Heart left ventricle (tissue), 13 donors: ENCODE measurements at regions not wholly inside any gene's neighbourhood (a gene's known extent, or its start where the extent isn't known, plus 50 kb on each side); places are given as distances from the start of the nearest gene placed in this dataset.

Source experiments
- POLR2A ChIP-seq, 2 donors: fragments of 450-650 bp; IDR thresholded peaks; one replicate each; pipeline ENCODE4 v1.6.1; 2017; ENCODE audit warnings: antibody characterized with exemption in 2 of 2, mild to moderate bottlenecking in 2 of 2, moderate library complexity in 2 of 2
- TF ChIP-seq, protein P1 (sequence below), 12 donors: fragments of 200-600 bp; sonication (generic) in 4 of 12; IDR thresholded peaks; one replicate each; pipeline versions ENCODE4 v1.5.0 to v1.8.0; 2018 to 2022; ENCODE audit warnings: antibody characterized with exemption in 12 of 12, mild to moderate bottlenecking in 5 of 12
- donor health status: ischemic (EF 13 %, LVEDD 7.1; RV severe dilation, severe dysfunction).
- donor health status: DM: no; HTN: yes; CAD: no.
- donor health status: DM: no; HTN: no; CAD: no.
- donor health status: ischemic (EF 25% LVEDD 6.9; RV normal size, moderate dysfunction).
- donor health status: ischemic (EF 25% LVEDD 5.7; RV mildly dilated, moderate dysfunction).
- donor health status: ischemic (EF 35%, LVEDD 5.7; RV mildly dilated, moderate dysfunction).
- donor health status: nonischemic (EF 11% LVEDD 7.7; RV severe dilation, severe dysfunction).
- donor health status: DM: yes; HTN: yes; CAD: no.
- donor health status: PGD.
- donor health status: ischemic (EF 29% LVEDD 5.4; RV normal size, mild dysfunction).
- donor health status: nonischemic (EF 23%, LVEDD 6.1; RV moderate dilation, normal function).

DNA sequence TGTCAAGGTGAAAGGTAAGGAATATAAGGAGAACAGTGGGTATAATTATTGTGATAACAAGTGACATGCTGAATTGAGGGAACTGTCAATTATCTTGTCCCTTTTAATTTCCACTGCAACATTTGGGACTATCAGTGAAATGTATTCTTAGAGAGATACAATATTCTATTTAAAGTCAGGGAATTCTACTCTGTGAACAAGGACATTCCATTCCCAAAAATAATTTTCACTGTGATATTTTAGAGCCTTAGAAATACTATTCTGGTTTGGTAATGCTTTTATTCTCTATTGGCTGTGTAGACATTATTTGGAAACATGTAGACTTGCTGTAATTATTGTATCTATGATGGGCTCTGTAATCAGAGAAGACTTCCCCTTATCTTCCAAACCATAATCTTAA is 248.0 kb upstream of the PCSK5 start:
- TF ChIP-seq, protein P1, sequence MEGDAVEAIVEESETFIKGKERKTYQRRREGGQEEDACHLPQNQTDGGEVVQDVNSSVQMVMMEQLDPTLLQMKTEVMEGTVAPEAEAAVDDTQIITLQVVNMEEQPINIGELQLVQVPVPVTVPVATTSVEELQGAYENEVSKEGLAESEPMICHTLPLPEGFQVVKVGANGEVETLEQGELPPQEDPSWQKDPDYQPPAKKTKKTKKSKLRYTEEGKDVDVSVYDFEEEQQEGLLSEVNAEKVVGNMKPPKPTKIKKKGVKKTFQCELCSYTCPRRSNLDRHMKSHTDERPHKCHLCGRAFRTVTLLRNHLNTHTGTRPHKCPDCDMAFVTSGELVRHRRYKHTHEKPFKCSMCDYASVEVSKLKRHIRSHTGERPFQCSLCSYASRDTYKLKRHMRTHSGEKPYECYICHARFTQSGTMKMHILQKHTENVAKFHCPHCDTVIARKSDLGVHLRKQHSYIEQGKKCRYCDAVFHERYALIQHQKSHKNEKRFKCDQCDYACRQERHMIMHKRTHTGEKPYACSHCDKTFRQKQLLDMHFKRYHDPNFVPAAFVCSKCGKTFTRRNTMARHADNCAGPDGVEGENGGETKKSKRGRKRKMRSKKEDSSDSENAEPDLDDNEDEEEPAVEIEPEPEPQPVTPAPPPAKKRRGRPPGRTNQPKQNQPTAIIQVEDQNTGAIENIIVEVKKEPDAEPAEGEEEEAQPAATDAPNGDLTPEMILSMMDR (IDR thresholded peaks at IDR 0.05) = no peak
- TF ChIP-seq POLR2A (IDR thresholded peaks at IDR 0.05) = no peak
